NCI-H2029 treated with DMSO at 0.1 percent for 48 hours (cell line): ENCODE measurements at regions not wholly inside any gene's neighbourhood (a gene's known extent, or its start where the extent isn't known, plus 50 kb on each side); places are given as distances from the start of the nearest gene placed in this dataset.
A peak's percentile ranks its signal among the peaks of the same experiment; 100 is the strongest.

ENCODE experiments used
- DNase-seq: peaks from one replicate; lab custom pipeline; 2025; lab: John Stamatoyannopoulos, UW

GRCh38 chr2:175560521-175561169 is 379.1 kb upstream of the ATP5MC3 start:
- no peak for DNase-seq

DNA sequence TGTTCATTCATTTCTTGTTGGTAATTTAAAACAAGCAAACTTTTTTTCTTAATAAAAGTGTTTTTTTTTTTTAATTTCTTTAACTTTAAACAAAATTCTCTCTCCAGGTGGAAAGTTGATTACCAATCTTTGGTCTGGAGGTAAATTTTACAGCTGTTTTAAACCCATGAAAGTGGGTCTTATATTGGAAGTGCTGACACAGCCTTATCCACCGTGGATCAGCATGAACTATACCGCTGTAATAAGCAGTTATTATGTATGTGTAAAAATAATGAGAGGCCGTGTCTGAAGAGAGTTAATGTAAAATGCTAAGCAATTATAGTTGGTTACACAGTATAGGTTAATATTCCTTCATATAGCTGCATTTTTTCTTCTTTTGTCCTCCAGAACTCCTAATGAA is 378.1 kb upstream of the ATP5MC3 start:
- DNase-seq = no peak

DNA sequence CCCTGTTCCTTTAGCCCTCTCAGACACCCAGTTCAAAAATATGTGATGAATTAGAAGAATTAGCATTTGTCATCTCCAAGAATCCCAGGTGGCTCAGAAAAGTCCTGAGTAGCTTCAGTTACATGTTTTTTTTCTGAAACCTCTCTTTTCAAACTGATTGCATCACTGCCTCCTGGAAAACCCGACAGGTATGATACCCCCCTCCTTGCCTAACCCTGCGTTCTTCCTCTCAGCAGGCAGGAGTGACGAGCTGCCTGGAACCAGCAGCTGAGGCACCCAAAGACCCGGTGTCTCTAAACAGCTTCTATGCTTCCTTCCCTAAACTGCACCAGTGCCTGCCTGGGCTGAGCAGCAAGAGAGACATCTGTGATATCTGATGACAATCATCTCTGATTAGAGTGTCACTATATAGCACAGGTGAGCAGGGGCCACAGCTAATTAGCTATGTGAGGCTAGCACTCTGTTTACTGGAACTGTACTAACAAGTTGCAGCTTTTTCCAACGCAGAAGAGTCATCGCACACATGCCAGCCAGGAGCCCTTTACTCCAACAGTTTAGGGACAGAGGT is 376.4 kb upstream of the ATP5MC3 start:
- DNase-seq = no peak

GRCh38 chr2:175553910-175554309 is 372.4 kb upstream of the ATP5MC3 start:
- DNase-seq = no peak

DNA sequence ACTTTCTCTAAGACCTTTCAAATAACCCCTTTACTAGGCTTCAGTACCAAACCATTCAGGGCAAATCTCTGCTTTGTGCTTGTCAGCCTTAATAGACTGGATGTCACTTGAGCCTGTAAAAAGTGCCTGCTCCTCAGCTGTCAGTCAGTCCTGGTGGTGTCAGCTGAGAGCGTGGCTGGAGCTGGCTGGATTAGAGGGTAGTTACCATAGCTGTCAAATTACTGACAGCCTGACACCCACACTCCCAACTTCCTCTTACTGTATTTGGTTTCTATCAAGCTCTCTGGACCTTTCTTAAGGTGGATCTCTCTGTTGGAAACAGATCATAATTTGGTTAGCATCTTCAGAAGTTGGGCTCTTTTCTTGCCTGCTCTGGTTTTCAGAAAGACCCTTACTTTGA is 371.4 kb upstream of the ATP5MC3 start:
- DNase-seq = no peak

GRCh38 chr2:175540421-175540820 is 358.9 kb upstream of the ATP5MC3 start:
- no peak for DNase-seq

DNA sequence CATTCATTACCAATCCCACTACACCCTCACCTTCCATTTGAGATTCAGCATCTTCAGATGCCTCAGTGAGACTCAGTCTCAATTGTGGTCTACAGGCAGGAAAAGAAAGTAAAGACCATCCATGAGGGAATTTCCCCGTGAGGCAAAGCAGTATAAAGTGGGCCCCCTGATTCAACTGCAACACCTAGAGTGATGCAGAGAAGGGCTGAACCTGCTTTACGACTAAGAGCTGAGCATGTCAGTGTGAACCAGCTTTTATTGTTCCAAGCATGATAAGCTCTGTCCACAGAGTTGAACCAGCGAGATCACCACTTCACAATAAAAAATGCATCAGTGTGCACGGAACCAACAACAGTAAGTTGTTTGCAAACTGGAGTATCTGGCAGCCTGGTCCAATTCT is 357.6 kb upstream of the ATP5MC3 start:
- no peak for DNase-seq

DNA sequence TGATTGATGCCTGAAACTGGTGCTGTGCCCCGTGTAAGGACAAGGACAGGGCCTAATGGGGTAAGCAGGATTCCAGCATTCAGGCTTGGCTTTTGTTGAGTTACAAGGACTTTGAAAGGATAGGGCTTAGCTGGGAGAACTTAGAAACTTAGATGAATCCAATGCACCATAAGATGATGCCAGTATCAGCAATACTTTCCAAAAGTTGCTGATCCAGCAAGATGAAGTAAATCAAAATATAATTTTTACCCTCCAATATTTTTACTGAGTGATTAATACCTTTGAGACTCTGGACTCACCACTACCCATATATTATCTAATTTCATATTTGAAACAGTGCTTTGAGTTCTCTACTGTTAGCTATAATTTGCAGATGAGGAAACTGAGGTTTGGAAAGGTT is 354.5 kb upstream of the ATP5MC3 start:
- DNase-seq = no peak

- DNase-seq = no peak
These were observed 354.1 kb upstream of the ATP5MC3 start for GRCh38 chr2:175535631-175536030.

DNA sequence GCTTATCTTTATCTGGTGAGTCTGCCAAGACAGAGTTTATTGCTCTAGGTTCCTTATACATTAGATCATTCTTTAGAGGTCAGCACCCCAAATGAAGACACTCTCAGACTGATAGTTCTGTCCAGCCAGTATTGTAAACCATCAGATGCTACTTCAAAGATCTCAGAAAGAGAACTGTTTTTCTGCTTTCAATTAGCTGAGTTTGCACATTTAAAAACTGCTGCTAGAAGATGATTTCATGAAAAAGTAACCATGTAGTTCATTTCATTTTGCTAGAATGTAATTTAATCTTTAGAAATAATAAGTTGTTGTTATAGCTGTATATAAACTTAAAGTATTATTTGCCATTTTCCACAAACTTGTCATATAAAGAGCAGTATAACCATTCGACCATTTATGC is 344.5 kb upstream of the ATP5MC3 start:
- no peak for DNase-seq

GRCh38 chr2:175523001-175523400 is 341.5 kb upstream of the ATP5MC3 start:
- DNase-seq = no peak

DNA sequence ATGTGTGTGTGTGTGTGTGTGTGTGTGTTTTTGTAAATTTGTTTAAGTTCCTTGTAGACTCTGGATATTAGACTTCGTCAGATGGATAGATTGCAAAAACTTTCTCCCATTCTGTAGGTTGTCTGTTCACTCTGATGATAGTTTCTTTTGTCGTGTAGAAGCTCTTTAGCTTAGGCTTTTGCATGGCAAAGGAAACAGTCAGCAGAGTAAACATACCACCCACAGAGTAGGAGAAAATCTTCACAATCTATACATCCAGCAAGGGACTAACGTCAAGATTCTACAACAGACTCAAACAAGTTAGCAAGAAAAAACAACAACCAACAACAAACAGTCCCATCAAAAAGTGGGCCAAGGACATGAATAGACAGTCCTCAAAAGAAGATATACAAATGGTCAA is 336.7 kb upstream of the ATP5MC3 start:
- DNase-seq = no peak

DNA sequence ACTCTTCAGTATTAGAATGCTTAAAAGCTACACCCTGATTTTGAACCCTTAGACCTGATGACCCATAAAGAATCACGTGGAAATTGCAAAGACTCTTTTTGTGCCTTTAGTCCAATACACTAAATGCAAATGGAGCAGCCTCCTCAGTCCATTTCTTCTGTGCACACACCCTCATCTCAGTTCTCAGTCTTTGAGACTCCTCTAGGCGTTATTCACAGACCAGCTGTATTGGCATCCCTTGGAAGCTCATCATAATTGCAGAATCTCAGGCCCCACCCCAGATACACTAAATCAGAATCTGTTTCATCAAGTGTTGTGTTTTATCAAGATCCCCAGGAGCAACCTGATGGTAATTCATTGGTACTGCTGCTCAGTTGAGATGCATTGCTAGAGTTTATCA is 335.0 kb upstream of the ATP5MC3 start:
- DNase-seq = no peak

- DNase-seq = no peak
These were observed 318.7 kb upstream of the ATP5MC3 start for GRCh38 chr2:175500255-175500654.

GRCh38 chr2:175490360-175490791 is 308.9 kb upstream of the ATP5MC3 start:
- DNase-seq = no peak

DNA sequence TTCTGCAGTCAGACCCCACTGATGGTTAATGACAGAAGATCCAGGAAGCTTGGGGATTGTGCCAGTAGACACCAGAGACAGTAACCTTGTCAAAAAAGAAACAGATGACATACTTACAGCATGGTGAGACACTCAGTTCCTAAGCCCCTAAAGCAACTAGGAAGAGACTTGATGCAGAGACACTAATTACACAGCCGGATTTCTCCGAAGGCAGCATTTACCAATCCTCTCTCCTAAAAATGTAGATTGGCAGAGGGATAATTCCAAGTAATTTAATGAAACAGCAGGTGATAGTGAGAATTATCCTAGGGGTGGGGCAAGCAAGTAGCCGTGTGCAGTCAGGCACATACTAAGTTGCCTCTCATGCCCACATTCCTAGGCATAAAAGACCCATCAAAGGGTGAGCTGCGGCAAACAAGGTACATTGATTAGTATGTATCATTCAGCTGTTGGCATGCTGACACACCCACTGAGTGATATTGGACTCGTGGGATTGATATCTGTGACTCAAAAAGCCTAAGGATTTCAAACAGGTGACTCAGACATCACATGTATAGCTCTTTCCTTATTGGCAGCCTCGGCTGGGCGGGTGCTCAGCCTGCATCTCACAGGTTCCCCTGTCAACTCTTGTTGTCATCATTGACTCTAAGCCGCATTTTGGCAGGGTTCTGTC is 296.7 kb upstream of the ATP5MC3 start:
- DNase-seq = no peak

- no peak for DNase-seq
These were observed 295.4 kb upstream of the ATP5MC3 start for GRCh38 chr2:175476948-175477347.

GRCh38 chr2:175476374-175476773 is 294.9 kb upstream of the ATP5MC3 start:
- no peak for DNase-seq

GRCh38 chr2:175475130-175475529 is 293.6 kb upstream of the ATP5MC3 start:
- DNase-seq = no peak

DNA sequence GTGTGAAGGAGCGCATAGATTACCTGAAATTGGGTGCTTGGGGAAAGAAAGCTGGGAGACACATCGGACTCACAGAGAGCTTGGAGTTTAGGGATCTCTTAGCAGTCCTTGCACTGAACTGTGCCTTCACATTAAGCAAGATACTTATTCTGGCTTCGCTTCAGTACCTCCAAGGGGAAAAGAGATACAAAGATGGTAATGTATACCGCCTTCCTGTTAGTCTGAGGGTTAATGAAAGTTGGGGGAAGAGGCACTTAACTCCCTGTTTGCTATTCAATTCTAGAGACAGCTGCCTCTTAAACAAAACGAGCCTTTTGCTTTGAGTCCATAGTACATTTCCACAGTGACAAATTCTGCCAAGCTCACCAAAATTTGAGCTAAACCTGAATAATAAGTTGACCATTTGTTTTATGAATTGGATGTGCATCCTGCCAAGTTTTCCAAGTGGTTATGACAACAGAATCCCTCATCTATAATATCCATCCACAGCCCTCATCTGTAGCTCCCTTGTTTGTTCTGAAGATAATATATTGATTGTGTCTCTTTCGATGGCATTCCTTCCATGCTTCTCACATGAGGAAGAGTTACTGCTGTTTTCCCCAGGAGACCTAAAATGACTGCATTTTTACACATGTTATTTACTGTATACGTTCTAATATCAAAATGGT is 287.1 kb upstream of the ATP5MC3 start:
- DNase-seq = peak; percentile 40

DNA sequence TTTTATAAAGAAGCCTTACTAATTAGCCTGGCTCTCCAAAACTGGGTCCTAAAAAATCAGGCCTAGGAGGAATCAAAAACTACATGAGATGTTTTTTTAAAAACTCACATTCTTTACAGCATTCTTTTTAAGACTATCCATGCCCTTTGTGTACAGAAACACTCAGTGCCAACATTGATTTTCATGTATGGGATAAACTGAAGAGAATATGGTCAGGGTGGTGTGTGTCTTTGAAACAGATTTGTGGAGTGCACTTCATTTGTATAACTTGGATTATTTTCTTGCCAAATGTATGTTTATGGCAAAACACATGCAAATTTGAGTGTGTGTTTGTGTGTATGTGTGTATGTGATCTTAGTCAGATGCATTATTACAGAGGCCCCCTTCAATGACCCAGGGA is 283.6 kb upstream of the ATP5MC3 start:
- no peak for DNase-seq

- no peak for DNase-seq
These were observed 282.8 kb upstream of the ATP5MC3 start for GRCh38 chr2:175464311-175464670.
